Loucy (cell line): ENCODE measurements at regions not wholly inside any gene's neighbourhood (a gene's known extent, or its start where the extent isn't known, plus 50 kb on each side); places are given as distances from the start of the nearest gene placed in this dataset.

Experiments
- EZH2phosphoT487 ChIP-seq: fragments of 200-600 bp; IDR thresholded peaks from 2 replicates; pipeline ENCODE4 v1.6.1; 2018; ENCODE audit warnings: antibody characterized with exemption, mild to moderate bottlenecking, moderate library complexity, borderline replicate concordance
- TF ChIP-seq, protein P1 (sequence below): fragments of 200-600 bp; sonication (generic); conservative IDR thresholded peaks from 2 replicates; pipeline ENCODE4 v1.5.1; 2014; ENCODE audit warnings: mild to moderate bottlenecking, antibody characterized with exemption, low read length

DNA sequence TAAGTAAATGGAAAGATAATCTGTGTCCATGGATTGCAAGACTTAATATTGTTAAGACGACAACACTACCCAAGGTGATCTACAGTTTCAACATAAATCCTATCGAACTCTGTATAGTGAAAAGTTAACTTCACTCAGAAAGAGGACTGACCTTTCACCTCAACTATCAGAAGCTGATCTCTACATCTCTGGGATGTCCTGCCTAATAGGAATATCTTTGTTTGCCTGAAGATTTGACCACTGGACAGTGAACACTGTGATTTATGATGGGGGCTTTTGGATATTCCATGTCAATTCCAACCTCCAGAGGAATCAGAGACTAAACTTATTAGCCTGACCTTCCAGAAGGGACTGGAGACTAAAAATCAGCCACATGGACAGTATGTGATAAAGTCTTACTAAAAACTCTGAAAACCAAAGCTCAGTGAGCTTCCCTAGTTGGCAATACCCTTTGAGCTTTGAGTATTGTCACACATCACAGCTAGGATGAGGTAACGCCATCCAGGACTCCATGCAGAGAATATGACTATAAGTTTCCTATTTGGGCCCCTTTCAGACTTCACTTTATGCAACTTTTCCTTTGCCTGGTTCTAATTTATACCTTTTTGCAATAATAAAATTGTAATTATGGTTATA is 164.9 kb upstream of the SETMAR start:
- TF ChIP-seq, protein P1, sequence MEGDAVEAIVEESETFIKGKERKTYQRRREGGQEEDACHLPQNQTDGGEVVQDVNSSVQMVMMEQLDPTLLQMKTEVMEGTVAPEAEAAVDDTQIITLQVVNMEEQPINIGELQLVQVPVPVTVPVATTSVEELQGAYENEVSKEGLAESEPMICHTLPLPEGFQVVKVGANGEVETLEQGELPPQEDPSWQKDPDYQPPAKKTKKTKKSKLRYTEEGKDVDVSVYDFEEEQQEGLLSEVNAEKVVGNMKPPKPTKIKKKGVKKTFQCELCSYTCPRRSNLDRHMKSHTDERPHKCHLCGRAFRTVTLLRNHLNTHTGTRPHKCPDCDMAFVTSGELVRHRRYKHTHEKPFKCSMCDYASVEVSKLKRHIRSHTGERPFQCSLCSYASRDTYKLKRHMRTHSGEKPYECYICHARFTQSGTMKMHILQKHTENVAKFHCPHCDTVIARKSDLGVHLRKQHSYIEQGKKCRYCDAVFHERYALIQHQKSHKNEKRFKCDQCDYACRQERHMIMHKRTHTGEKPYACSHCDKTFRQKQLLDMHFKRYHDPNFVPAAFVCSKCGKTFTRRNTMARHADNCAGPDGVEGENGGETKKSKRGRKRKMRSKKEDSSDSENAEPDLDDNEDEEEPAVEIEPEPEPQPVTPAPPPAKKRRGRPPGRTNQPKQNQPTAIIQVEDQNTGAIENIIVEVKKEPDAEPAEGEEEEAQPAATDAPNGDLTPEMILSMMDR, result no peak
- TF ChIP-seq EZH2phosphoT487, result no peak
